H1 (cell line): ENCODE measurements at regions not wholly inside any gene's neighbourhood (a gene's known extent, or its start where the extent isn't known, plus 50 kb on each side); places are given as distances from the start of the nearest gene placed in this dataset.

Experiments
- ATF3 ChIP-seq: IDR thresholded peaks from 2 replicates; pipeline ENCODE4 v1.6.1; 2011; ENCODE audit warnings: low read depth, mild to moderate bottlenecking, low read length; ENCODE audit not compliant: insufficient read depth
- CTBP2 ChIP-seq: IDR thresholded peaks from 2 replicates; pipeline ENCODE4 v1.7.0; 2011; ENCODE audit warnings: borderline replicate concordance, mild to moderate bottlenecking, moderate library complexity, mixed read lengths, low read length; ENCODE audit not compliant: insufficient read depth, insufficient read length
- EZH2 ChIP-seq: fragments of 200-600 bp; sonication (generic); IDR thresholded peaks from 2 replicates; pipeline ENCODE4 v1.7.1; 2012; ENCODE audit warnings: low read depth, mild to moderate bottlenecking, moderate library complexity, low read length, inconsistent platforms; ENCODE audit not compliant: severe bottlenecking
- HDAC2 ChIP-seq, 2 experiments: fragments of 300-600 bp in 1 of 2; sonication (generic) in 1 of 2; IDR thresholded peaks; 2 replicates each; pipeline ENCODE4 v1.6.1; 2011 to 2012; ENCODE audit warnings: low read depth in 2 of 2, low read length in 2 of 2, mild to moderate bottlenecking in 2 of 2, moderate library complexity in 2 of 2, borderline replicate concordance in 1 of 2, inconsistent platforms in 1 of 2
- POLR2A ChIP-seq, 2 experiments: IDR thresholded peaks; 1 replicate in 1 of 2; 2 replicates in 1 of 2; pipeline ENCODE4 v1.6.1; 2011; ENCODE audit warnings: low read depth in 2 of 2, low read length in 2 of 2, mild to moderate bottlenecking in 2 of 2; ENCODE audit errors: control extremely low read depth in 1 of 2
- RFX5 ChIP-seq: IDR thresholded peaks from 2 replicates; pipeline ENCODE4 v1.6.1; 2011; ENCODE audit warnings: low read depth, low read length, improper control_type of control experiment, borderline replicate concordance
- TAF1 ChIP-seq: IDR thresholded peaks from 2 replicates; pipeline ENCODE4 v1.6.1; 2011; ENCODE audit warnings: mild to moderate bottlenecking, low read depth, low read length
- ZNF274 ChIP-seq: IDR thresholded peaks from 2 replicates; pipeline ENCODE4 v1.7.0; 2012; ENCODE audit warnings: low read length, borderline replicate concordance; ENCODE audit errors: extremely low read depth
- TF ChIP-seq, protein P1 (sequence below), 3 experiments: IDR thresholded peaks; 1 replicate in 2 of 3; 2 replicates in 1 of 3; pipeline versions ENCODE4 v1.5.1 to v1.6.1; 2011; ENCODE audit warnings: low read length in 3 of 3, mild to moderate bottlenecking in 3 of 3, inconsistent platforms in 2 of 3, low read depth in 1 of 3, moderate library complexity in 1 of 3; ENCODE audit not compliant: insufficient read depth in 1 of 3; ENCODE audit errors: control extremely low read depth in 1 of 3

DNA sequence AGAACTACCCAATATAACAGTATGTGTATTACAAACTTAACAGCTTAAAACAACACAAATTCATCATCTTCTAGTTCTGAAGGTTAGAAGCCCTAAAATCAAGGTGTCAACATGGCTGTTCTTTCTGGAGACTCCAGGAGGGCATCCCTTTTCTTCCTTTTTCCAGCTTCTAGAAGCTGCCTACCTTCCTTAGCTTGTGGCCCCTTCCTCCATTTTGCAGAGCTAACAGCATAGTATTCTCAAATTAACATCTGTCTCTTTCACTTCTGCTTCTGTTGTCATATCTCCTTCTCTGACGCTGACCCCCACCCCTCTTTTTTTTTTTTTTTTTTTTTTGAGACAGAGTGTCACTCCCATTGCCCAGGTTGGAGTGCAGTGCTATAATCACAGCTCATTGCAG lies 52.8 kb upstream of the AKIRIN2 start:
- no peak for TF ChIP-seq EZH2
- no peak for TF ChIP-seq POLR2A (IDR thresholded peaks at IDR 0.05; ENCODE audit: control extremely low read depth in 1 of 2, low read depth in 2 of 2, low read length in 2 of 2)
- no peak for TF ChIP-seq ZNF274
- no peak for TF ChIP-seq ATF3
- TF ChIP-seq, protein P1, sequence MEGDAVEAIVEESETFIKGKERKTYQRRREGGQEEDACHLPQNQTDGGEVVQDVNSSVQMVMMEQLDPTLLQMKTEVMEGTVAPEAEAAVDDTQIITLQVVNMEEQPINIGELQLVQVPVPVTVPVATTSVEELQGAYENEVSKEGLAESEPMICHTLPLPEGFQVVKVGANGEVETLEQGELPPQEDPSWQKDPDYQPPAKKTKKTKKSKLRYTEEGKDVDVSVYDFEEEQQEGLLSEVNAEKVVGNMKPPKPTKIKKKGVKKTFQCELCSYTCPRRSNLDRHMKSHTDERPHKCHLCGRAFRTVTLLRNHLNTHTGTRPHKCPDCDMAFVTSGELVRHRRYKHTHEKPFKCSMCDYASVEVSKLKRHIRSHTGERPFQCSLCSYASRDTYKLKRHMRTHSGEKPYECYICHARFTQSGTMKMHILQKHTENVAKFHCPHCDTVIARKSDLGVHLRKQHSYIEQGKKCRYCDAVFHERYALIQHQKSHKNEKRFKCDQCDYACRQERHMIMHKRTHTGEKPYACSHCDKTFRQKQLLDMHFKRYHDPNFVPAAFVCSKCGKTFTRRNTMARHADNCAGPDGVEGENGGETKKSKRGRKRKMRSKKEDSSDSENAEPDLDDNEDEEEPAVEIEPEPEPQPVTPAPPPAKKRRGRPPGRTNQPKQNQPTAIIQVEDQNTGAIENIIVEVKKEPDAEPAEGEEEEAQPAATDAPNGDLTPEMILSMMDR (IDR thresholded peaks at IDR 0.05; ENCODE audit: control extremely low read depth in 1 of 3, insufficient read depth in 1 of 3, low read depth in 1 of 3, low read length in 3 of 3) = no peak
- TF ChIP-seq RFX5 = no peak
- no peak for TF ChIP-seq CTBP2
- no peak for TF ChIP-seq TAF1
- TF ChIP-seq HDAC2 (IDR thresholded peaks at IDR 0.05; ENCODE audit: borderline replicate concordance in 1 of 2, low read depth in 2 of 2, low read length in 2 of 2) = no peak
